ENCODE measurements at regions not wholly inside any gene's neighbourhood (a gene's known extent, or its start where the extent isn't known, plus 50 kb on each side); places are given as distances from the start of the nearest gene placed in this dataset.

- Histone ChIP-seq H3K27me3 (ENCODE audit: control insufficient read depth, insufficient read depth, low read length) (no peaks in the 10 kb centered on the region), H3K14ac (replicated peaks; ENCODE audit: low read depth, low read length) (no peak overlapping the region), H4K5ac (ENCODE audit: low read depth, low read length) (no peak overlapping the region), H3K79me1 (ENCODE audit: low read depth in 1 of 2, low read length in 2 of 2) (no peaks in the 10 kb centered on the region), H3K4ac (ENCODE audit: low read depth, low read length) (no peak overlapping the region), H3K23ac (ENCODE audit: low read depth, low read length) (no peak overlapping the region), H3K18ac (ENCODE audit: low read depth, low read length) (no peak overlapping the region), H2BK5ac (ENCODE audit: low read depth, low read length, poor library complexity, severe bottlenecking) (no peak overlapping the region), H4K91ac (ENCODE audit: insufficient read depth, low read depth, low read length) (no peak overlapping the region), H2AFZ (replicated peaks; ENCODE audit: low read length, poor library complexity) (no peak overlapping the region), H3K9me1 (ENCODE audit: insufficient read depth, low read length) (no peaks in the 10 kb centered on the region), H2BK120ac (ENCODE audit: low read depth, low read length) (no peak overlapping the region), H3K4me2 (ENCODE audit: low read depth, low read length) (no peak overlapping the region), H3K9ac (ENCODE audit: low read depth, low read length) (no peak overlapping the region), H3K4me1 (ENCODE audit: control insufficient read depth, insufficient read depth, low read length) (no peaks in the 10 kb centered on the region), H3K56ac (ENCODE audit: extremely low read depth, insufficient read depth, low read length) (no peak overlapping the region), H2BK15ac (ENCODE audit: low read depth, low read length) (no peak overlapping the region), H2AK9ac (replicated peaks; ENCODE audit: low read depth, low read length, poor library complexity) (no peak overlapping the region), H3K9me3 (ENCODE audit: control insufficient read depth, insufficient read depth, low read length) (0 out of 2 replicates have a peak, but pooled peaks cover 2% of the 10 kb centered on the region), H2BK20ac (ENCODE audit: low read depth, low read length) (no peak overlapping the region), H4K8ac (ENCODE audit: low read depth in 2 of 2, low read length in 2 of 2) (no peak overlapping the region), H2AK5ac (ENCODE audit: low read depth, low read length) (no peak overlapping the region), H3K36me3 (ENCODE audit: control insufficient read depth, insufficient read depth, low read length) (no peaks in the 10 kb centered on the region), H4K20me1 (ENCODE audit: insufficient read depth, low read length) (no peaks in the 10 kb centered on the region), H3K27ac (ENCODE audit: insufficient read depth, low read length) (no peak overlapping the region), H3K4me3 (ENCODE audit: insufficient read depth, low read depth, low read length) (no peak overlapping the region)
- no CpG with 5 or more reads among the region's 6 CpGs for WGBS, 2 experiments (ENCODE audit: extremely low coverage in 2 of 2, insufficient read length in 1 of 2)
- TF ChIP-seq FOS (IDR thresholded peaks at IDR 0.05; ENCODE audit: low read depth, low read length) (no peak), MAZ (IDR thresholded peaks at IDR 0.05; ENCODE audit: borderline replicate concordance, low read depth, low read length) (no peak), SMC3 (IDR thresholded peaks at IDR 0.05; ENCODE audit: low read depth, low read length) (no peak), MXI1 (IDR thresholded peaks at IDR 0.05; ENCODE audit: borderline replicate concordance, low read depth, low read length) (no peak), NFE2L2 (IDR thresholded peaks at IDR 0.05; ENCODE audit: low read depth, low read length) (no peak), RAD21 (IDR thresholded peaks at IDR 0.05; ENCODE audit: low read length) (no peak), RCOR1 (IDR thresholded peaks at IDR 0.05; ENCODE audit: insufficient replicate concordance, low read length) (no peak), MAFK (IDR thresholded peaks at IDR 0.05; ENCODE audit: low read depth, low read length) (no peak), USF2 (IDR thresholded peaks at IDR 0.05; ENCODE audit: low read depth, low read length) (no peak), POLR2A (IDR thresholded peaks at IDR 0.05; ENCODE audit: low read depth, low read length) (no peak), CTCF (conservative IDR thresholded peaks at IDR 0.05; ENCODE audit: low read depth, low read length) (no peak), BHLHE40 (IDR thresholded peaks at IDR 0.05; ENCODE audit: low read depth, low read length) (no peak), RFX5 (IDR thresholded peaks at IDR 0.05; ENCODE audit: low read depth, low read length) (no peak), ELK1 (IDR thresholded peaks at IDR 0.05; ENCODE audit: borderline replicate concordance, low read depth, low read length) (no peak), CEBPB (IDR thresholded peaks at IDR 0.05; ENCODE audit: low read depth, low read length) (no peak), CHD1 (IDR thresholded peaks at IDR 0.05; ENCODE audit: low read depth, low read length) (no peak)
- no peak for DNase-seq
- intact Hi-C loops (cut with micrococcal nuclease) = no loop called here
- ATAC-seq (ENCODE audit: low read depth) = no peak
- ChIA-PET CTCF (no interaction called here), POLR2A (ENCODE audit: unreplicated experiment) (no interaction called here)
- in situ Hi-C loops (cut with MboI; ENCODE audit: low sequenced_read_pairs) = no loop called here
- no TSS peak for BruUV-seq (replicated peaks)
- dilution Hi-C loops (cut with HindIII; ENCODE audit: low sequenced_read_pairs, unreplicated experiment) = no loop called here
Measured at GRCh38 chr4:23388255-23388654, 501.6 kb downstream of the PPARGC1A start.
